GM06990 (cell line): ENCODE measurements at regions not wholly inside any gene's neighbourhood (a gene's known extent, or its start where the extent isn't known, plus 50 kb on each side); places are given as distances from the start of the nearest gene placed in this dataset.

Experiments
- DNase-seq: peaks from one replicate; pipeline ENCODE4 v3.0.0-alpha.2; 2011; ENCODE audit not compliant: insufficient read length; ENCODE audit errors: extremely low read depth
- H3K27me3 ChIP-seq: replicated peaks from 2 replicates; pipeline ENCODE4 v1.6.0; 2011; ENCODE audit warnings: low read length; ENCODE audit not compliant: control insufficient read depth, insufficient read depth
- H3K36me3 ChIP-seq: 2 replicates; pipeline ENCODE4 v1.5.1; 2011; ENCODE audit warnings: low read length; ENCODE audit not compliant: control insufficient read depth, insufficient read depth
- H3K4me3 ChIP-seq: replicated peaks from 2 replicates; pipeline ENCODE4 v1.5.1; 2011; ENCODE audit warnings: low read depth, mild to moderate bottlenecking, control low read depth, low read length
- CTCF ChIP-seq: IDR thresholded peaks from 2 replicates; pipeline ENCODE4 v1.5.1; 2011; ENCODE audit warnings: low read length, control low read depth, mild to moderate bottlenecking, inconsistent platforms; ENCODE audit not compliant: insufficient read depth, poor library complexity, severe bottlenecking

- TF ChIP-seq CTCF = no peak
- Histone ChIP-seq H3K27me3 (no peaks in the 10 kb centered on the region), H3K36me3 (no peaks in the 10 kb centered on the region), H3K4me3 (no peak overlapping the region)
- no peak for DNase-seq
These were observed 232.1 kb upstream of the SYT10 start for GRCh38 chr12:33671676-33672075.

DNA sequence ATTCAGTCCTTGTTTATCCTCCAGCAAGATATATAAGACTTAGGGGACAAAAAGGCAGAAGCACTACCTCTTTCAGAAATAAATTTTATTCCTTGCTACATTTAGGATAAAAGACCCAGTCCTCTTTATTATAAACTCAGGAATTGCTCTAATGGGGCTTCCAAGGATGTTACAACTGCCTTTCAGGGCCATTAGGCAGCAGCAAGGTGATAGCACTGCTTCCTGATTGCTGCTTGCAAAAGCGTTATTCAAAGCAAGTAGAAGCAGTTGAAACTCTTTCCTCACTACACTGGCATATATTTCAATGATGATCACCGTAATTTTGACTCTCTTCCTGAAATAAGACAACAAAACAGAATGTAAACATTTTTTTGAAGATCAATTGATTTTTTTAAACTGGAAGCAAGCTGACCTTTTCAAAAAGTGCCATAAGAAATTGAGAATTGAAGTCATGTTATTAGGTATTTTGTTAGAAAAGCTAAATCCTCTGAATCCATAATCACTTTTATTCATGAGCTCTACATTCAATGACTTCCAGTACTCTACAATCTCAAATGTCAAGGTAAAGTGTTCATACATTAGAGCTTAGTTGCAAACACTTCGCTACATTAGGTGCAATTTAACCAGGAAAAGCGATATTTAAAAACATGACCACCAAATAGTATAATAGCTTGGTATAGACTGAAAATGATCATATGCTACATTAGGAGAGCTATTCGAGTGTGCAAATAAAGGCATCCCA is 233.4 kb upstream of the SYT10 start:
- no peaks in the 10 kb centered on the region for H3K27me3 ChIP-seq
- no peak overlapping the region for H3K4me3 ChIP-seq
- H3K36me3 ChIP-seq = no peaks in the 10 kb centered on the region
- TF ChIP-seq CTCF = no peak
- DNase-seq = no peak

- H3K27me3 ChIP-seq = no peaks in the 10 kb centered on the region
- no peak overlapping the region for H3K4me3 ChIP-seq
- no peaks in the 10 kb centered on the region for H3K36me3 ChIP-seq
- no peak for TF ChIP-seq CTCF
- DNase-seq = no peak
These were observed 237.2 kb upstream of the SYT10 start for GRCh38 chr12:33676866-33677265.

DNA sequence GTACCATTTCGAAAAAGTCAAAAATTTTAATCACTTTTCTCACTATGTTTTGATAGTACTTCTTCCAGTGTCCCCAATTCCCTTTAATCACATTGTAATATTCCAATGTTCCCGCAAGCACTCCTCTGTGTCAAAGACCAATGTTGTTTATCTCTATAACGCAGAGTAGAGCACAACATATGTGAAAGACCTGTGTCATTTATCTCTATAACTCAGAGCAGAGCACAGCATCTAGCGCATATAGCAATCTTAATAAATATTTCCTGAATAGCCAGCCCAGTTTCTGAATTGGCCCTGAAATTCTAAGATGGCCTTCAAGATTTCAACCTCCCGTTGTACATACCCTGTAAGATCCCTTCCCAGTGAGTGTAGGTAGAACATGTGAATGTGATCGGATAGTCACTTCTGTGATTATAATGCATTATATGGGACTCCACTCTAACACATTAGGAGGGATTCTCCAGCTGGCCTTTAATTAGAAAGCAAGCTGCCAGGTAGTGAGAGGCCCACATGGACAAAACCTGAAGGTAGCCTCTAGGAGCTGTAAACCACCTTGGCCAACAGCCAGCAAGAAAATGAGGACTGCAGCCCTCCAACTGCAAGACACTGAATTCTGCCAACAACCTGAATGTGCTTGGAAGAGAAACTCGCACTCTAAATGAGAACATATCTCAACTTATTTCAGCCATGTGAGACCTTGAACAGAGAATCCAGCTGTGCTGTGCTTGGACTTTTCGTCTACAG is 238.8 kb upstream of the SYT10 start:
- H3K27me3 ChIP-seq = no peaks in the 10 kb centered on the region
- DNase-seq = no peak

GRCh38 chr12:33690562-33690961 is 250.9 kb upstream of the SYT10 start:
- no peaks in the 10 kb centered on the region for H3K36me3 ChIP-seq
- DNase-seq = no peak
- no peak for TF ChIP-seq CTCF
- no peak overlapping the region for H3K4me3 ChIP-seq
- no peaks in the 10 kb centered on the region for H3K27me3 ChIP-seq

More for the DNA sequence above, 238.8 kb upstream of the SYT10 start:
- no peak for TF ChIP-seq CTCF
- no peak overlapping the region for H3K4me3 ChIP-seq
- H3K36me3 ChIP-seq = no peaks in the 10 kb centered on the region
